ENCODE measurements at regions not wholly inside any gene's neighbourhood (a gene's known extent, or its start where the extent isn't known, plus 50 kb on each side); places are given as distances from the start of the nearest gene placed in this dataset.

GRCh38 chr2:54377901-54378493 lies 78.1 kb upstream of the SPTBN1 start:
- no peaks in the 10 kb centered on the region for H3K9me3 Mint-ChIP-seq (ENCODE audit: low read depth)
- H3K4me3 Mint-ChIP-seq (ENCODE audit: unreplicated experiment) = no peak overlapping the region
- H3K27ac Mint-ChIP-seq (ENCODE audit: unreplicated experiment) = no peak overlapping the region
- TF ChIP-seq CTCF (IDR thresholded peaks at IDR 0.05) = no peak
- H3K27me3 Mint-ChIP-seq (ENCODE audit: low read depth) = no peaks in the 10 kb centered on the region
- no peaks in the 10 kb centered on the region for H3K36me3 Mint-ChIP-seq (ENCODE audit: low read depth)
- no peak for DNase-seq (ENCODE audit: low spot score)
- no peaks in the 10 kb centered on the region for H3K4me1 Mint-ChIP-seq (ENCODE audit: low read depth)

- Mint-ChIP-seq H3K4me1 (ENCODE audit: low read depth) (peaks cover 6% of the 10 kb centered on the region), H3K4me3 (ENCODE audit: unreplicated experiment) (no peak overlapping the region), H3K36me3 (ENCODE audit: low read depth) (no peaks in the 10 kb centered on the region), H3K27ac (ENCODE audit: unreplicated experiment) (no peak overlapping the region), H3K9me3 (ENCODE audit: low read depth) (no peaks in the 10 kb centered on the region), H3K27me3 (ENCODE audit: low read depth) (no peaks in the 10 kb centered on the region)
- DNase-seq (ENCODE audit: low spot score) = no peak
- TF ChIP-seq CTCF (IDR thresholded peaks at IDR 0.05) = no peak
These were observed 75.5 kb upstream of the SPTBN1 start for GRCh38 chr2:54380670-54381069.

- TF ChIP-seq CTCF (IDR thresholded peaks at IDR 0.05) = no peak
- Mint-ChIP-seq H3K27me3 (ENCODE audit: low read depth) (no peaks in the 10 kb centered on the region), H3K27ac (ENCODE audit: unreplicated experiment) (no peak overlapping the region), H3K4me3 (ENCODE audit: unreplicated experiment) (no peak overlapping the region), H3K4me1 (ENCODE audit: low read depth) (peaks cover 6% of the 10 kb centered on the region), H3K9me3 (ENCODE audit: low read depth) (no peaks in the 10 kb centered on the region), H3K36me3 (ENCODE audit: low read depth) (no peaks in the 10 kb centered on the region)
- no peak for DNase-seq (ENCODE audit: low spot score)
These were observed 74.8 kb upstream of the SPTBN1 start for GRCh38 chr2:54381293-54381692.

GRCh38 chr2:54382601-54383000 lies 73.5 kb upstream of the SPTBN1 start:
- no peak for DNase-seq (ENCODE audit: low spot score)
- Mint-ChIP-seq H3K27ac (ENCODE audit: unreplicated experiment) (no peak overlapping the region), H3K4me3 (ENCODE audit: unreplicated experiment) (no peak overlapping the region), H3K36me3 (ENCODE audit: low read depth) (no peaks in the 10 kb centered on the region), H3K9me3 (ENCODE audit: low read depth) (no peaks in the 10 kb centered on the region), H3K27me3 (ENCODE audit: low read depth) (no peaks in the 10 kb centered on the region), H3K4me1 (ENCODE audit: low read depth) (peaks cover 12% of the 10 kb centered on the region)
- no peak for TF ChIP-seq CTCF (IDR thresholded peaks at IDR 0.05)

GRCh38 chr2:54384301-54385203 lies 71.6 kb upstream of the SPTBN1 start:
- Mint-ChIP-seq H3K27me3 (ENCODE audit: low read depth) (no peaks in the 10 kb centered on the region), H3K4me3 (ENCODE audit: unreplicated experiment) (no peak overlapping the region), H3K9me3 (ENCODE audit: low read depth) (no peaks in the 10 kb centered on the region), H3K27ac (ENCODE audit: unreplicated experiment) (no peak overlapping the region), H3K36me3 (ENCODE audit: low read depth) (no peaks in the 10 kb centered on the region), H3K4me1 (ENCODE audit: low read depth) (peaks cover 12% of the 10 kb centered on the region)
- no peak for TF ChIP-seq CTCF (IDR thresholded peaks at IDR 0.05)
- no peak for DNase-seq (ENCODE audit: low spot score)
